ENCODE measurements at regions not wholly inside any gene's neighbourhood (a gene's known extent, or its start where the extent isn't known, plus 50 kb on each side); places are given as distances from the start of the nearest gene placed in this dataset.

- TF ChIP-seq EGR1 (IDR thresholded peaks at IDR 0.05; ENCODE audit: low read depth) (no peak), ZNF274 (IDR thresholded peaks at IDR 0.05; ENCODE audit: low read depth, low read length) (no peak), ZBTB33 (IDR thresholded peaks at IDR 0.05; ENCODE audit: extremely low read depth, insufficient replicate concordance, low read length) (no peak), POLR2A (IDR thresholded peaks at IDR 0.05; ENCODE audit: borderline replicate concordance, extremely low read depth, insufficient read depth, insufficient read length) (no peak), EZH2phosphoT487 (IDR thresholded peaks at IDR 0.05; ENCODE audit: borderline replicate concordance) (no peak), CTCF (IDR thresholded peaks at IDR 0.05 in 2 of 3, conservative IDR thresholded peaks at IDR 0.05 in 1 of 3; ENCODE audit: borderline replicate concordance in 1 of 3, insufficient read depth in 1 of 3, low read depth in 2 of 3, low read length in 2 of 3) (no peak), ELF1 (IDR thresholded peaks at IDR 0.05; ENCODE audit: borderline replicate concordance, low read depth) (no peak), RAD21 (IDR thresholded peaks at IDR 0.05; ENCODE audit: low read depth) (no peak)
Measured at GRCh38 chr22:44572414-44573207, 74.6 kb upstream of the RTL6 start.
